ENCODE measurements at regions not wholly inside any gene's neighbourhood (a gene's known extent, or its start where the extent isn't known, plus 50 kb on each side); places are given as distances from the start of the nearest gene placed in this dataset.

GRCh38 chr5:3701694-3702093, 106.1 kb downstream of the IRX1 start:
- Mint-ChIP-seq H3K4me3 (no peak overlapping the region), H3K27me3 (ENCODE audit: insufficient read depth, low read depth, poor library complexity) (no peaks in the 10 kb centered on the region), H3K9me3 (no peaks in the 10 kb centered on the region; the same call in 2 of the 3 replicates), H3K36me3 (ENCODE audit: low read depth) (no peaks in the 10 kb centered on the region), H3K4me1 (peaks cover 9% of the 10 kb centered on the region), H3K27ac (no peak overlapping the region)
- no peaks in the 10 kb centered on the region for H3K27me3 ChIP-seq (ENCODE audit: insufficient read depth)
- no peak overlapping the region for H3K27ac ChIP-seq (ENCODE audit: low read depth)
- H3K4me2 ChIP-seq: no peak overlapping the region
- DNase-seq (ENCODE audit: low spot score) (no peak), ATAC-seq (no peak)
- TF ChIP-seq EZH2phosphoT487 (IDR thresholded peaks at IDR 0.05; ENCODE audit: unreplicated experiment): no peak
- no peak for TF ChIP-seq ZNF331 (CRISPR knock-in tag; IDR thresholded peaks at IDR 0.05; ENCODE audit: low read depth)
- no peak for TF ChIP-seq POLR2AphosphoS5 (IDR thresholded peaks at IDR 0.05; ENCODE audit: low read depth)
- no peak for TF ChIP-seq ETS1 (IDR thresholded peaks at IDR 0.05)
- TF ChIP-seq ZNF114 (CRISPR knock-in tag; IDR thresholded peaks at IDR 0.05): no peak
- no peak for TF ChIP-seq ZNF462 (CRISPR knock-in tag; IDR thresholded peaks at IDR 0.05)
- TF ChIP-seq CTCF (conservative IDR thresholded peaks at IDR 0.05; ENCODE audit: low read depth in 2 of 2): no peak
- TF ChIP-seq REST (IDR thresholded peaks at IDR 0.05; ENCODE audit: unreplicated experiment): no peak
- no peak for TF ChIP-seq STAT1 (IDR thresholded peaks at IDR 0.05; ENCODE audit: unreplicated experiment)
- no peak for TF ChIP-seq CREB1 (CRISPR knock-in tag; IDR thresholded peaks at IDR 0.05; ENCODE audit: low read depth)
- TF ChIP-seq JUNB (IDR thresholded peaks at IDR 0.05; ENCODE audit: unreplicated experiment): no peak
- TF ChIP-seq NANOG (IDR thresholded peaks at IDR 0.05; ENCODE audit: borderline replicate concordance): no peak
- TF ChIP-seq EZH2 (IDR thresholded peaks at IDR 0.05; ENCODE audit: low read depth, unreplicated experiment): no peak
- H2AFZ ChIP-seq: no peak overlapping the region
- H3K79me2 ChIP-seq (replicated peaks; ENCODE audit: insufficient read depth): no peaks in the 10 kb centered on the region
- H3K9me2 ChIP-seq (ENCODE audit: insufficient read depth): no peaks in the 10 kb centered on the region
- no peaks in the 10 kb centered on the region for H3F3A ChIP-seq (replicated peaks; ENCODE audit: low read depth)
- H3K36me3 ChIP-seq (ENCODE audit: insufficient read depth): no peaks in the 10 kb centered on the region
- no peak overlapping the region for H3K4me3 ChIP-seq
- no peaks in the 10 kb centered on the region for H3K4me1 ChIP-seq (ENCODE audit: insufficient read depth)
- no peaks in the 10 kb centered on the region for H4K20me1 ChIP-seq (replicated peaks; ENCODE audit: insufficient read depth)

All from GM23338 (cell line).